NOMO-1 treated with dmso at 0.1 percent for 144 hours (cell line): ENCODE measurements at regions not wholly inside any gene's neighbourhood (a gene's known extent, or its start where the extent isn't known, plus 50 kb on each side); places are given as distances from the start of the nearest gene placed in this dataset.

Experiments used
- DNase-seq: peaks from one replicate; lab custom pipeline; 2025; ENCODE audit not compliant: unreplicated experiment; lab: John Stamatoyannopoulos, UW

DNA sequence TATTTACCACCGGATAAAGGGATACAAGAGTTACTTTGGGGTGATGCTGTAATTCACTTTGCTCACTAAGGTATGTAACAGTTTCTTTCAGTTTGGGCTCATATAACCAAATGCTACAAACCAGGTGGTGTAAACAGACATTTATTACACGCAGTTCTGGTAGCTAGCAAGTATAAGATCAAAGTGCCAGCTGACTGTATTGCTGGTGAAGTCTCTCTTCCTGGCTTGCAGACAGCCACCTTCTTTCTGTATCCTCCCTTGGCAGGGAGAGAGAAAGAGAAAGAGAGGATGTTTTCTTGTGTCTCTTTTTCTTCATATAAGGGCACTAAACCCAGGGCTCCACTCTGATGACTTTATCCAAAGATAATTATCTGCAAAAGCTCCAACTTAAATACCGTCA lies 552.5 kb upstream of the FTMT start:
- DNase-seq = no peak

GRCh38 chr5:121304838-121305237 lies 546.8 kb upstream of the FTMT start:
- no peak for DNase-seq

- no peak for DNase-seq
These were observed 537.8 kb upstream of the FTMT start for GRCh38 chr5:121313886-121314285.

GRCh38 chr5:121315786-121316185 lies 535.9 kb upstream of the FTMT start:
- DNase-seq = no peak

GRCh38 chr5:121319292-121319691 lies 532.4 kb upstream of the FTMT start:
- DNase-seq = no peak

- no peak for DNase-seq
These were observed 525.8 kb upstream of the FTMT start for GRCh38 chr5:121325930-121326329.

- no peak for DNase-seq
These were observed 501.3 kb upstream of the FTMT start for GRCh38 chr5:121350181-121350930.

DNA sequence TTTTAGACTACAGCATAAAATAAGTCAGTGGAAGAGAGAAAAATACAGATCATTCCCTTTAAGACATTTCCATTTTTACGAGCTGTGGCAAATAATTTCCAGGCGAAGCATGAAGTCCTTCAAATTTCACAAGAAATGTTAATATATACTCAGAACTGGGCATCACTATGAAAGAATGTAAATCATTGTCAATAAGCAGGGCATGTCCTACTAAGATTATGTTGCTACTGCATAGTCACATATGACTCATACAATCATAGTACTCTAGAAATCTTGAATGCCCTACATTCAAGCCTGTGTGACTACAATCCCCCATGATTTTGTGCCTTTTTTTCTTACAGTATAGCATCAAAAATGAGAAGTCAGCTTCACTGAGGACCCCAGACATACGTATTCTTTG lies 485.2 kb upstream of the FTMT start:
- no peak for DNase-seq

- no peak for DNase-seq
These were observed 478.3 kb upstream of the FTMT start for GRCh38 chr5:121373371-121373770.

- DNase-seq = no peak
These were observed 474.2 kb upstream of the FTMT start for GRCh38 chr5:121377461-121377860.

- DNase-seq = no peak
These were observed 473.6 kb upstream of the FTMT start for GRCh38 chr5:121378046-121378445.

DNA sequence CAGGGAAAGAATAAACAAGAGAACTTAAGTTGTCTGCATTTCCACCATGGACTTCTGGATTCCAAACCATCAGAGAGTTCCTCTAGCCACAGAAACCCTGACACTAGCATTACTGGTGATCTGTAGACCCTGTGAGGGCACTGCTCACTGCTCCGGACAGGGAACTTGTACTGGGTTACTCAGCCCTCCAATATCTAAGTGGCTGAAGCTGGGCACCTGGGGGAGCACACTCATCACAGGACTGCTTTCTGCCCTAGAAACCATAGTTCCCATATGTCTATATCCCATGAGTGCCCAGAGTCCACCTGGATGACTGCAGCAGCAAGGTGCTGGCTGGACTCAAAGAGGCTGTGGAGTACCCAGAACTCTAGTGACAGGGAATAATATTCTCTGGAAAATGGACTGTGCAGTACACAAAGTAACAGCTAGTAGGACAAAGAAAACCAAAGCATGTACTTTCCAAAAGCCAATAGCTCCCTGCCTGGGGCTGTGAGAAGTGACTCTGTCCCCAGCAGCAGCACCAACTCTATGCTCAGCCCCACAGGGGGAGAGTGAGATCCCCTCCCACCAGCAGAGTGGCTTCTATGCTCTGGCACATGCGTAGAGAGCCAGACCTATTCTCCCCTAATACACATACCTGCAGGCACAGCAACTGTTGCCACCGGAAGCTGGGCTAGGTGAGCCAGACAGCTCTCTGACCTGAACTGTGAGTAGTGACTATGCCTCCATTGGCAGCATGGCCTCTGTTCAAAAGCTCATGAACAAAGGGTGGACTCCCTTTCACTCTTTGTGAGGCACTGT lies 472.9 kb upstream of the FTMT start:
- no peak for DNase-seq

DNA sequence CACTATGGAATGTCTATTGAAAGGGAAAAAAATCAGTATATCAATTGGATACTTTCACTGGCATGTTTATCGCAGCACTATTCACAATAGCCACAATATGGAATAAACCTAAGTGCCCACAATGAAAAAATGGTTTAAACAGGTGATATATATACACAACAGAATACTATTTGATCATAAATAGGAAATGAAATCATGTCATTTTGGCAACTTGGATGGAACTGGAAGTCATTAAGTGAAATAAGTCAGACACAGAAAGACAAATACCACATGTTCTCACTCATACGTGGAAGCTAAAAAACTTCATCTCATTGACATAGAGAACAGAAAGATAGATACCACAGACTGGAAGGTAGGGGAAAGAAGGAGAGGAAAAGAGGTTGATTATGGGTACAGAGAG lies 471.6 kb upstream of the FTMT start:
- DNase-seq = no peak

DNA sequence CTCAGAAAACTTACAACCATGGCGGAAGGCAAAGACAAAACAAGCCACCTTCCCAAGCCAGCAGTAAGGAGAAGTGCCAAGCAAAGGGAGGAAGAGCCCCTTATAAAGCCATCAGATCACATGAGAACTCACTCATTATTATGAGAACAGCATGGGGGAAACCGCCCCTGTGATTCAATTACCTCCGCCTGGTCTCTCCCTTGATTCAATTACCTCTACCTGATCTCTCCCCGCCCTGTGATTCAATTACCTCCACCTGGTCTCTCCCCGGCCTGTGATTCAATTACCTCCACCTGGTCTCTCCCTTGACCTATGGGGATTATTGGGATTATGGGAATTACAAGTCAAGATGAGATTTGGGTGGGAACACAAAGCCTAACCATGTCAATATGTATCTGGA lies 467.3 kb upstream of the FTMT start:
- no peak for DNase-seq

DNA sequence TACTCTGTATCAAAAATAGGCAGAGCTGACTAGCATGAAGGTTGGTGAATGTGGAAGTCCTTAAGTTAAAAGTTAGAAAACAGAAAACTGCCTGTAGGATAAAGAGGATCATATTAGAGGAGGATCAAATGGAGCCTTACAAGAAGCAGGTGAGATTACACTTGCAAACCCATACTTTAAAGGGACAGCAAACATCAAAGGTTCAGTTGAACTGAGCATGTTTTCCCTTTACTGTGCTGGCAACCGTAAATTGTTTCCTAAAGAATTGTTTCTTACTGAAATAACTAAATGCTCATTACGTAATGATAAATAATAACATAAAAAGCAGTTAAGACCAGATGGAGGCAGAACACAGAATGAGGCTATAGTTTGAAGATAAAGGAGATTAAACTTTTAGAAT lies 465.3 kb upstream of the FTMT start:
- no peak for DNase-seq

DNA sequence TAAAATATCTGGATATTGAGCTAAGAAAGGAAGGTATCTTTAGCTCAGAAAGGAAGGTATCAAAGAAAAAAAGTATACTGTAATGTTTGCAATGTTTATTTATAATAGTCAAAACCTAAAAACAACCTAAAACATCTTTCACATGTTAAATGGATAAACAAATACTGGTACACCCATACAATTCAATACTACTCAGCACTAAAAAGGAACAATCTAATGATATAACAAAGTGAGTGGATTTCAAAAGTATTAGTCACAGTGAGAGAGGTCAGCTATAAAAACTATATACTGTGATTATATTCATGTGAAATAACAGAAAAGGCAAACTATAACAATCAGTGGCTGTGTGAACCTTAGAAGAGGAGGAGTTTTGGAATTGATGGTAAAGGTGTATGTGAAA lies 455.0 kb upstream of the FTMT start:
- DNase-seq = no peak

GRCh38 chr5:121399879-121400278 lies 451.8 kb upstream of the FTMT start:
- no peak for DNase-seq

DNA sequence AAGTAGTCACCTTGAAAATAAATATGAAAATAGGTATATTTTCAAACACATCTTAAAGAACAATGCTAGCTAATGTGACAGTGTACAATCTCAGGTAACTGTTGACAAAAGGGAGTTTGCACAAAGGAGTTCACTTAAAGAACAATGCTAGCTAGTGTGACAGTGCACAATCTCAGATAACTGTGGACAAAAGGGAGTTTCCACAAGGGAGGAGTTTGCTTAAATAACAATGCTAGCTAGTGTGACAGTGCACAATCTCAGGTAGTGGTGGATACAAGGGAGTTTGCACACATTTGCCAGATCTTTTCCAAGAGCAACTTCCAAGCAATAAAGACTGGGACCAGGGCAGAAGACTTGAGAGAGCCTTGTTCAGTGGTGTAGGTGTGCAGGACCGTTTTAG lies 442.9 kb upstream of the FTMT start:
- no peak for DNase-seq

GRCh38 chr5:121415270-121415669 lies 436.4 kb upstream of the FTMT start:
- DNase-seq = no peak

GRCh38 chr5:121421646-121422045 lies 430.0 kb upstream of the FTMT start:
- no peak for DNase-seq

GRCh38 chr5:121424976-121425375 lies 426.7 kb upstream of the FTMT start:
- DNase-seq = no peak

- no peak for DNase-seq
These were observed 425.5 kb upstream of the FTMT start for GRCh38 chr5:121426153-121426552.

- peak; percentile 7 for DNase-seq
These were observed 421.9 kb upstream of the FTMT start for GRCh38 chr5:121429761-121430160.
